GM10266 (cell line): ENCODE measurements at regions not wholly inside any gene's neighbourhood (a gene's known extent, or its start where the extent isn't known, plus 50 kb on each side); places are given as distances from the start of the nearest gene placed in this dataset.

Experiments
- DNase-seq: peaks from one replicate; pipeline ENCODE4 v3.0.0; 2012; ENCODE audit errors: extremely low spot score
- TF ChIP-seq, protein P1 (sequence below): IDR thresholded peaks from 2 replicates; pipeline ENCODE4 v1.5.1; 2012; ENCODE audit warnings: mild to moderate bottlenecking, low read depth; ENCODE audit not compliant: control insufficient read depth, insufficient read depth; ENCODE audit errors: missing control alignments

DNA sequence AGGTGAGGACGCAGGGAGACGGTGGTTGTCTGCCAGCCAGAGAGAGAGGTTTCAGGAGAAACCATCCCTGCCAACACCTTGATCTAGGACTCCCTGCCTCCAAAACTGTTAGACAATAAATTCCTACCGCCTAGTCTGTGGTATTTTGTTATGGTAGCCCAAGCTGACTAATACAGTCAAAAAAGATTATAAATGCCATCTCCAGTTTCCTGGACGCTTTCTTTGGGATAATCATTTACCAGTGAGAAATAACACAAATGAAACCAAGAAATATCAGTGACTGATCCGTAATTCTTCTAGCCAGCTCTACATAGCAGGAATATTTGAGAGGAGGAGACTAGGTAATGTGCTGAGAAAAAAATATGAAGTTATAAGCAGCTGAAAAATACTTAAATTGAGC is 707.8 kb upstream of the LMCD1 start:
- TF ChIP-seq, protein P1, sequence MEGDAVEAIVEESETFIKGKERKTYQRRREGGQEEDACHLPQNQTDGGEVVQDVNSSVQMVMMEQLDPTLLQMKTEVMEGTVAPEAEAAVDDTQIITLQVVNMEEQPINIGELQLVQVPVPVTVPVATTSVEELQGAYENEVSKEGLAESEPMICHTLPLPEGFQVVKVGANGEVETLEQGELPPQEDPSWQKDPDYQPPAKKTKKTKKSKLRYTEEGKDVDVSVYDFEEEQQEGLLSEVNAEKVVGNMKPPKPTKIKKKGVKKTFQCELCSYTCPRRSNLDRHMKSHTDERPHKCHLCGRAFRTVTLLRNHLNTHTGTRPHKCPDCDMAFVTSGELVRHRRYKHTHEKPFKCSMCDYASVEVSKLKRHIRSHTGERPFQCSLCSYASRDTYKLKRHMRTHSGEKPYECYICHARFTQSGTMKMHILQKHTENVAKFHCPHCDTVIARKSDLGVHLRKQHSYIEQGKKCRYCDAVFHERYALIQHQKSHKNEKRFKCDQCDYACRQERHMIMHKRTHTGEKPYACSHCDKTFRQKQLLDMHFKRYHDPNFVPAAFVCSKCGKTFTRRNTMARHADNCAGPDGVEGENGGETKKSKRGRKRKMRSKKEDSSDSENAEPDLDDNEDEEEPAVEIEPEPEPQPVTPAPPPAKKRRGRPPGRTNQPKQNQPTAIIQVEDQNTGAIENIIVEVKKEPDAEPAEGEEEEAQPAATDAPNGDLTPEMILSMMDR: no peak
- DNase-seq: no peak

DNA sequence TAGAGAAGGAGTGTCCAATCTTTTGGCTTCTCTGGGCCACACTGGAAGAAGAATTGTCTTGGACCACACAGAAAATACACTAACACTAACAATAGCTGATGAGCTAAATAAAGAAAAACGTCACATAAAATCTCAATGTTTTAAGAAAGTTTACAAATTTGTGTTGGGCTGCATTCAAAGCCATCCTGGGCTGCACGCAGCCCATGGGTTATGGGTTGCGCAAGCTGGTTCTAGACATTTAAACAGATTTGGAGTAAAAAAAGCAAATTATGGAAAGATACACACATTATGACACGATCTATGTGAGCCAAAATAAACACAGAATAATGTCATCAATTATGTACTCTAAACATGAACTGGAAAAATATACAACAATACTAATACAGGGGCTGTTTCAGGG is 703.3 kb upstream of the LMCD1 start:
- TF ChIP-seq, protein P1: no peak

DNA sequence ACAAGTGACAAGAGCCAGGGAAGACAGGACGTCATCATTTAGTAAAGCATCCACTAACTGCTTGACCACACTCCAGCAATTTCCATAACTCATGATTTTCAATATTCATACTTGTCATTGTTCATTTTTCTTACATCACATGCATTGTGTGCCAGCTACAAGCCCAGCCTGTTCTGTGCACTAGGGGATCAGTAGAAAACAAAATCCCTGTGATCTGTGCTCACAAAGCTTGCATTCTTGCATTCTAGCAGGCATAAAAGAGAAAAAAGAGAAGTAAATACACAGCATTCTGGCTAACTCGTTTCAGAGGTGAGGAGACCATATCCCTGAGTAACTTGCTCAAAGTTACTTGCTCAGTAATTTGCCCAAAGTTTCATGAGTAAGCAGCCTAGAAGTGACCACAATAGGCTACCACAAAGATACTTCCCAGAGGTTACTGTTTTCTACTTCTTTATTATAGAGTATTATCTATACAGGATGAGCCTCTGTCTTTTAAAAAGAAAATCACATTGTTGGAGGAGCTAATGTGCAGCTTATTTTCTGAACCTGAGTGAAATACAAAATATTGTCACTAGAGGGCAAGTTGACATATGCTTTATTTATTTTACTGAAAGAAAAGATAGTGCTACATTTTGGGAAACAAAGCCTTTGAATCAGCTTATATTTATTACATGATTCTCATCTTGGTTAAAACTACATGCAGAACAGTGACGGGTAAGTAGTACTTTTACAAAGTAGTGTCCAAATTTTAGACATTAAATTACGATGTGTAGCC is 701.4 kb upstream of the LMCD1 start:
- TF ChIP-seq, protein P1: no peak
- no peak for DNase-seq

More for the DNA sequence above, 703.3 kb upstream of the LMCD1 start:
- DNase-seq: no peak

DNA sequence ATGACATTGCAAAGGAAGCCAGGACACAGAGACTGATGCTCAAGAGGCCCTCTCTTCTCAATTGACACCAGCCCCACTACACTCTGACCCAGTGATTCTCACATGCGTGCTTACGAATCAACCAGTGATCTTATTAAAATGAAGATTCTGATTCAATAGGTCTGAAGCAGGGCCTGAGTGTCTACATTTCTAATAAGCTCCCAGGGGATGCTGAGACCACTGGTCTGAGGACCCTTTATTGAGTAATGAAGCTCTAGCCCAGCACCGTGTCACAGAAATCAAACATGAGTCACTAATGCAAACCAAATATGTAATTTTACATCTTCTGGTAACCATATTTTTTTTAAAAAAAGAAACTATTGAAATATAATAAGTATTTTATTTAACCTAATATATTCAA is 689.1 kb upstream of the LMCD1 start:
- DNase-seq: no peak
- TF ChIP-seq, protein P1: no peak

DNA sequence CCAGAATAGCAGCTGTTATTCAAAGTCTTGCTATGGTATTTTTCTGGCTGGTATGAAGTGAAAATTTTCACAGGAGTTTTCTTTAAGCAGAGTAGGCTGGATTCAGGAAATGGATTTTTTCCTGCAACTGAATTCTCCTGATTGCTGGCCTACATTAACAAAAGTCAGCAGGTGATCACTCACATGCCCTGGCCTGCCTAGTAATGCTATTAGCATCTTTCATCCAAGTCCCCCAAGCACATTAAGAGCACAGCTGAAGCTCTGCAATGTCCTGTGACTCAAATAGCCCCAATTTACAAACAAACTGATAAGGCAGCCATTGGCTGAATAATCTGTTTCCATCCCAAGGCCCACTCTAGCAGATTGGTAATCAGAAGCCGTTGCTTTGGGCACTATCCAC is 688.3 kb upstream of the LMCD1 start:
- TF ChIP-seq, protein P1: no peak

DNA sequence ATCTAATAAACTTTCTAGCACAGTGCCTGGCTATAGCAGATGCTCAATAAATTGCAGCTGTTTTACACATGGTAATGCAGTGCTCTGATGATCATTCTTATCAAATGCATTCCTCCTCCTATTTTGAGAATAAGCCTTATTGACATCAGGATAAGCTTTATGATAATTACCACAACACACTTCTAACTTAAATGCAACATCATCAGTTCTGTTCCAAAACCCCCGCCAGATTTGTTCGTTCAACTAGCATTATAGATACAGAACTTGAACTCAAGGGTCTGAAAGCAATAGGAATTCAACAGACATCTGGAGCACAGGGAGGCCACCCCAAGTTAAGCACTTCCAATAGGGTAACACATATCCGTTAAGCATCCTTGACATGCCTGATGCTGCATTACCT is 684.4 kb upstream of the LMCD1 start:
- TF ChIP-seq, protein P1: no peak
- DNase-seq: no peak

More for the DNA sequence above, 688.3 kb upstream of the LMCD1 start:
- DNase-seq: no peak

DNA sequence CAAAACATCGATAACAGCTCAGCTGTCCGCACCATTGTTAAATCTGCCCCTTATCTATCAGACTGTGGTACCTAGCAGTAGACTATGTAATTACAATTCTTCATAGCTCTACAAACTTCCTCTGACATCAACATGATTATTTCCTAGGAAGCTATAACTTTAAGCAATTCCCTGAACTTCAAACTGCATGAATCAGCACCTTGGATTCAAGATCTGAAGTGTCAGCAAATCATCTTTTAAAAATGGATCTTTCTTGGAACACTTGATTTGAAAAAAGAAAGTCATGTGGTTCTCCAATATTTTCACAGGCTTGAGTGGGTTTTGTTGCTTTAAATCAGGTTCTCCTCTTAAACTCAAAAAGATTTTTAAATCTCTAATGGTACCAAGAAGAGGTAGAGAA is 680.7 kb upstream of the LMCD1 start:
- no peak for DNase-seq
- TF ChIP-seq, protein P1: no peak
